Stimulated activated CD4-positive, alpha-beta T cell treated with anti-CD3 and anti-CD28 coated beads, Interleukin-2, amount 100 ng/mL, for 48 hours (primary cell): ENCODE measurements at regions not wholly inside any gene's neighbourhood (a gene's known extent, or its start where the extent isn't known, plus 50 kb on each side); places are given as distances from the start of the nearest gene placed in this dataset.
"Not testable (repeated sequence)": the region's sequence is repeated elsewhere in the genome, so short reads cannot be mapped to it uniquely, and the experiment has no call there.

ENCODE experiments used
- DNase-seq, 2 donors: peaks; one replicate each; pipeline ENCODE4 v3.0.0-alpha.2; 2020

DNA sequence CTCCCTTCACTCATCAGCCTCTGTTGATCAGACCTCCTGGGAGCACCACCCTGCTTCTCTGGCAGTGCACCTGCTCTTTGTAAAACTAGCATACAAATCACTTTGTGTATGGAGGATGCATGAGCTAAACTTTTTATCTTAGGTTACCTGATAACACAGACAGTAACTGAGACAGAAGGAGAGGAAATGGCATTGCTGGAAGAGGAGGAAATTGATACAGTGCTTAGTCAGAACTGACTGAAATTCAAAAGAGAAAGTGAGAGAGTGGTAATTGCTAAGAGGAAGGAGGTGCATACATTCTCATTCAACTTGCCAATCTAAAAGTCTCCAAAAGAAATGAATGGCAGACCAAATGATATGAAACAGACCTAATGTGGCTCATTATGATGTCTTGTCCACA is 1120.7 kb downstream of the GATA3 start:
- DNase-seq, result no peak

DNA sequence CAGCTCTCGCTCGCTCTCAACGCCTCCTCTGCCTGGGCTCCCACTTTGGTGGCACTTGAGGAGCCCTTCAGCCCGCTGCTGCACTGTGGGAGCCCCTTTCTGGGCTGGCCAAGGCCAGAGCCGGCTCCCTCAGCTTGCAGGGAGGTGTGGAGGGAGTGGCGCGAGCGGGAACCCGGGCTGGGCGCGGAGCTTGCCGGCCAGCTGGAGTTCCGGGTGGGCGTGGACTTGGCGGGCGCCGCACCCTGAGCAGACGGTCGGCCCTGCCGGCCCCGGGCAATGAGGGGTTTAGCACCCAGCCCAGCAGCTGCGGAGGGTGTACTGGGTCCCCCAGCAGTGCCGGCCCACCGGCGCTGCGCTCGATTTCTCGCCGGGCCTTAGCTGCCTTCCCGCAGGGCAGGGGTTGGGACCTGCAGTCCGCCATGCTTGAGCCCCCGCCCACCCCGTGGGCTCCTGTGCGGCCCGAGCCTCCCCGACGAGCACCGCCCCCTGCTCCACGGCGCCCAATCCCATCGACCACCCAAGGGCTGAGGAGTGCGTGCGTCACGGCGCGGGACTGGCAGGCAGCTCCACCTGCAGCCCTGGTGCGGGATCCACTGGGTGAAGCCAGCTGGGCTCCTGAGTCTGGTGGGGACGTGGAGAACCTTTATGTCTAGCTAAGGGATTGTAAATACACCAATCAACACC is 1128.9 kb downstream of the GATA3 start:
- not testable (repeated sequence) for DNase-seq

DNA sequence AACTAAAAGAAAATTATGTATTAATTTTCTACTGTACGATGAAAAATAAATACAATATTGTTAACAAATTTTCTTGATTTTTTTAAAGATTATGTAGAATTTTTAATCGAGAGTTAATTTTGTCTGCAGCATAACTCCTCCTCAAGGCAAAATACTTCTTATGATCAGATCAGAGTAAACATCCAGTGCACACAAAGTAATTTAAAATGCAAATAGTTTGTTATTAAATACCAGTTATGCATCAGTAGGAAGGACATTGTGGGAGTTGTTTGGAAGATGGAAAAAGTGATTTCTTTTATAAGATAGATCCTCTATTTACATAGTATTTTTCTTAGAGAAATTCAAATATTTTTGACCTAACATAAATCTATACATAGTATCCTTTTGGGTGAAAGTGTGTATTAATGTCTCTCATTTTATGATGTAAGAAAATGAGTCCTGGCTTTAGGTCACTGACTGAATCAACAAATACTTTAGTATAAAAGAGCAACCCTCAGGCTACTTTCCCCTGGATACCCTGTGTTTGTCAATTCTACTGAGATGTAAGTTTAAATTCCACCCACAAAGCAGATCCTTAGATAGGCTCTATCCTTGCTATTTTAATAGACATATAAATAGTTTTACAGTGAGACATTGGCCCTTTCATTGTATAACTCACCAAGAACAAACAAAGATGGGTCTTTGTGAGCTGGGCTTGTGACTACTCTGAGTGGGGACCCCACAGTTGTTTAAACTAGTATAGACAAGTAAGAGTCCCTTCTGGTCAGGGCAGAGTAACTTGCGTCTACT is 1133.7 kb downstream of the GATA3 start:
- no peak for DNase-seq

DNA sequence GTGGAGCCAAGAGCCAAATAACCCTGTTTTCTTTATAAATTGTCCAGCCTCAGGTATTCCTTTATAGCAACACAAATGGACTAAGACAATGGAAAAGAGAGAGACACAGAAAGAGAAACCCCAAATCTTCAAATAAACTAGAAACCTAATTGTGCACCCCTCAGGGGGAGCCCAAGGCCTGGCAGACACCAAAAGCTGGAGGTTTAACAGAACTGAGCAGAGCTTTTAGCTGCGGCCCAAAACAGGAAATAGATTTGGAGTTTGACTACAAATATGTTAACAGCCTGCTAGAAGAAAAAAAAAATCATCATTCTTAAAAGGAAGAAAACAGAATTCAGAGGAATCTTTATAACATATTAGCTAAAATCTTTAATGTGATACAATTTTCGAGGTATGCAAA is 1135.0 kb downstream of the GATA3 start:
- DNase-seq, result no peak

DNA sequence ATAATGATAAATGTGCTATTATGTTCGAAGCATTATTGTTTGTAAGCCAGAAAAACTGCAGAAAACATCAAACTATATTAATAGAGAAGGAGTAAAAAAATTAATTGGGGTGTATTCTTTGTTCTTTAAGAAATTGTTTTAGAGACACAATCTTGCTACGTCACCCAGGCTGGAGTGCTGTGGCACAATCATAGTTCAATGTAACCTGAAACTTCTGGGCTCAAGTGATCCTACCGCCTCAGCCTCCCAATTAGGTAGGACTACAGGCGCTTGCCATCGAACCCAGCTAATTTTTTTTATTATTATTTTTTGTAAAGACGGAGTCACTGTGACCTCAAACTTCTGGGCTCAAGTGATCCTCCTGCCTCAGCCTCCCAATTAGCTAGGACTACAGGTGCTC is 1138.6 kb downstream of the GATA3 start:
- no peak for DNase-seq

DNA sequence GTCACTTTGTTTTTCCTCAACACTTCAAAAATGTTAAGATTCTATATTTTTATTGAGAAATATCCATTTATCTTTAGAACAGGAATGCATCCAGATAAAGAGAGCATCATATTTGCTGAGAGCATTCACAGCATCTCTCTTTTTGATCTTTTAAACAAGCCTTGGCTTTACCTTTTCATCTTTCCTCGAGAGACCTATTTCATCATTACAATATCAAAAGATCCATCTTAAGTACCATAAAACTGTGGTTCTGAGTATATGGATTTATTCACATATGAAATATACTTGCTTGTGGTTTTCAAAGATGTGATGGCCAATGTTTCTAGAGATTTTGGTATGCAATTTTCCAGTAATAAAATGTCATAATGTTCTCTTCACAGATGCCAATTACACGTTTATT is 1140.9 kb downstream of the GATA3 start:
- no peak for DNase-seq

DNA sequence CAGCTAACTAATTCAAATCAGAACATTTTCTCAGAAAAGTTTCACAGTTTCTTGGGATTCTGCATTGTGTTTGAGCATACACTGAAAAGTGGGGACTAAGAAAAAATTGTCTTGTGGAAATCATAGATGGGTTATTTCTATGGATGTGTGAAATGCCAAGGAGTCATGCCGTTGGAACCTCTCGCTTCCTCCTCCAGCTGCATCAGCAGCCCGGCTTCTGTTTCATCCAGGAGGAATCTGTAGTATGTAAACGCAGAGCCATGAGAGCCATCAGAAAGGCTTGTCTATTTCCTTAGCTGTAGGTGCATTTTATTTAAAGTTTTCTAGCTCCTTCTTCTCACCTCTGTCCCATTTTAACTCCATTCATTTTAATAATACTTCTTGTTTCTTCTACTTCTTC is 1144.1 kb downstream of the GATA3 start:
- no peak for DNase-seq

DNA sequence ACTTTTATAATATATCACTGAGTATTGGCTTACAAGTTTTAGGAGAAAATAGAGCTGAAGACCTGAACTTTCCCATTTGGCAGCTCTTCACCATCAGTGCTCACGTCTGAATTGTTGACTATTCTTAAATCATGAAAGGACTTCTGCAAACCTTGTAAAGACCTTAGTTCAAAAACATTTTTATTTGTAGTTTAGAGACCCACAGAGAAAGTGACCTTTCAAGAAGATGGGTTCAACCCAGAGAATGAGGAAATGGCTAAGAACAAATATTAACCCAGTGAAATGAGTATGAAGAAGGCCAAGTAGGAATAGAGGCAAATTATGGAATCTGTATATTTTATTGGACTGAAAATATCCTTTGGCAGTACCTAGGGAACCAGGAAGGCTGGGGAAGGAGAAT is 1151.1 kb downstream of the GATA3 start:
- no peak for DNase-seq

DNA sequence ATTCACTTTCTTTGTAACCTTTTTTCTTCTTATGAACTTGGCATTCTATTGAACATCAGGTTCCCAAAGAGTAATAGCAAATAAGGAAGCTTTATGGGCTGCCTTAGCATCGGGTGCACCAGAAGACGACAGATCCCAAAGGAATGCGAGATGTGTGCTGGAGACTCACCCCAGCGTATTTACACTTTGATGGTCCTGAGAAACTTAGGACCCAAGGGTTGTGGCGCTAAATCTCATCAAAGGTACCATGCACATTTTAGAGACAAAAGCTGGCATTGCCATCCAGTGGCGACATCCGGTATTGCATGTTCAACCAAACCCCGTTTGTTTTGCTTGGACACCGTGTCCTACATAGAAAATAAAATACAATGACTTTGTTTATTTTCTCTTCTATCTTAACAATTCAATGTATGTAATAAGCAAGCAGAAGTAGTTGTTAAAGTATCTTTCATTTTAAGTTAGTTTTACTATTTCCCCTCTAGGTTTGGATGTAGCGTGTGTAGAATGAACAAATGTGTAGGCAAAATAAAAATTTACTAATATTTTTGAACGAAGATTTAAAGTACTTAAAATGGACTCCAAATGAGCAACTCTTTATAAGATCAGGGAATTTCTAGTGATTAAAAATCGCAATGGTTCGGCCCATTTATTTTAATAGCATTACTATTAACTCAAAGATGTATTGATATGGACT is 1154.8 kb downstream of the GATA3 start:
- peak; percentile 78 to 80 for DNase-seq

DNA sequence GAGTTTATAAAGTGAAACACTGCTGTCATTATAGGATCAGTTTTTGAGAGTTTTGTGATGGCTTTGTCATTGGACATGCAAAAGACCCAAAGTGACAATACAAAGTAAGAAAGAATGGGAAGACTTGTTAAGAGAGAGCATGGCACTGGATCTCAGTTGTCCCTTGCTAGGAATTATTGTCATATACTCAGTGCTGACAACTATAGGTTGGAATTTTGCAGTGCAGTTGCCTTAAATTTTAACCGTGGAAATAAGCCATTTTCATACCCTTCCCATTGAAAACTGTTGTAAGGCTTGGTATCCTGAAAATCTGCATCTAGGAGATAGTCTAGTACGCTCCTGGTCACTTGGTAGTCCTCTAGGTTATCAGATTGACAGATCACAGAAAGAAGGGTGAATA is 1156.7 kb downstream of the GATA3 start:
- no peak for DNase-seq

DNA sequence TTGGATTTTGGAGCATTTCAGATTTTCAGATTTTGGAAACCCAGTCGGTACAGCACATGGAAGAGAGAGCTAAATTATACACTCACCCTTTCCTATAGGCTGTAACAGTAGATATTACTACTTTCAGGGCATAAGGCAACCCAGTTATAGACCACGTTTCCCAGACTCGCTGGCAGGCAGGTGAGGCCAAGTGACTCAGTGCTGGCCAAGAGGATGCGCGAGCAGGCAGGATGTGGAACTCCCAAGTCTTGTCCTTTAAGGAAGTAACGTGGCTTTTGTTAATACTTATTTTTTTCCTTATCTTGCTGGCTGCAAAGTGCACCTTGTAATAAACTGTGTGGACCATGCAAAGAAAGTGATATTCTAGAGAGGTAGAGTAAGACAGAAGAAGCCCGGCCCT is 1160.1 kb downstream of the GATA3 start:
- DNase-seq, result no peak

DNA sequence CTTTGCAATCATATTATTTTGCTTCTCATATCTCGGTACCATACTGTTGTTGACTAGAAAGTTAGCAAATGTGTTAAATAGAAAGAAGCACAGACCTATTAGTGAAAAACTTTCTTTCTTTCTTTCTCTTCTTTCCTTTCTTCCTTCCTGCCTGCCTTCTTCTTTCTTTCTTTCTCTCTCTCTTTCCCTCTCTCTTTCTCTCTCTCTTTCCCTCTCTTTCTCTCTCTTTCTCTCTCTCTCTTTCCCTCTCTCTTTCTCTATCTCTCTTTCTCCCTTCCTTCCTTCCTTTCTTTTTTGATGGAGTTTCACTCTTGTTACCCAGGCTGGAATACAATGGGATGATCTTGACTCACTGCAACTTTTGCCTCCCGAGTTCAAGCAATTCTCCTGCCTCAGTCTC is 1160.6 kb downstream of the GATA3 start:
- no peak for DNase-seq

DNA sequence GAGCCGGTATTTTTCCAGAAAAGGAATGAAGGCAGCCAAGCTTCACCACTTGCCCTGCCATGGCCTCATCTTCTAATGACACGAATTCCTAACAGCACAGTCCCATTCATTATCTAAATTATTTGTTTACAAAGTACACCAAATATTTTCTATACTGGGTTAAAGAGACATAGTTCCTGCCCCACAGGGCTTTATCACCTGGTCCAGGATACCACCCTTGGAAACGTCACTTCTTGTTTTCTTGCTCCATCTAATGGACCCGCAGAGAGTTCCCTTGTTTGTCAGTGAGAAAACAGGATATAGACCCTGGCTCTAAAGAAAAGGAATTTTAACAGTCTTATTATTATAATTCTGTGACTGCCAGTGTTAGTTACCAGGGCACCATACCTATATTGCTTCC is 1165.4 kb downstream of the GATA3 start:
- no peak for DNase-seq

DNA sequence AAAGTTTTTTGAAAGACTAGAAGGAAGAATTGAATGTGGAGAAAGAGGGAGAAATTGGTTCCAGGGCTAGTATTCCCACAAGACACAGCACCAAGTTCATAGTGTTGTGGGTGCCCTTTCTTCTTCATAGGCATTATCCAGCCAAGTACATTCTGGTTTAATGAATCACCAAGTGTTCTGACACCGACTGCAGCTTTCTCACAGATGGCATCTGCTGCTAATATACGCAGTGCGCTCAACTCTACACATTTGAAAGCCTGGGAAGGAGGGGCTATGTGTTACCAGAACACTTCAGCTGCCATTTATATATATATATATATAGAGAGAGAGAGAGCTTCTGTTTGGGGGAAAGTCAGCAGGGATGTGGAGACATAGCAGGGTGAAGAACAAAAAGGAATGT is 1168.4 kb downstream of the GATA3 start:
- no peak for DNase-seq

DNA sequence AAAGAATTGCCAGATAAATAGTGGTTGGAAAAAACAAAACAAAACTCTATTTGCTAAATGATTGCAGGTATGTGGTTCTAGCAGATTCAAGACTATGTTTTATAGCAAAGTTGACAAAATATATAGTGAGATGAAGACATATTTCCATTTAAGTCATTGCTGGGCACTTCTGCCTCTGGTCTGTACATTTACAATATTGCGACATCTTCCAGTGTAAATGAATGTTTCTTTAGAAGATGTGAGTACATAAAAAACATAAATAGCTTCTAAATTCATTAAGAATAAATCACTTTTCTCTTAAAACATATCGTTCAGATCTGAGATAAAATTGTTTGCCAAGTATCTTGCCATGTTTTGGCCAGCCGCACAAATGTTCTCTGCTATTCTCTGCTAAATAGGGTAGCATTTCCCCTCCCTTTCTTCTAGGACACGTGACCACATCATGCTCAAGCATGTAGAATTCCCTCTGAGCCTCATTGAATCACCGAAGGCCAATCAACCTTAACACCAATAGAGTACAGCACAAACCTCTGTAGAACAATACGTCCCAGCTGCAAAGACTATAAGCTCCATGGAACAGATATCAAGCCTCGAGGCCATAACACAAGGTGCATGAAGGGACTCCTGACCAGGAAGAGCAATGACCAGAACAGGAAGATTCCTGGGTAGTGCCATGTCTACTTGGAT is 1173.3 kb downstream of the GATA3 start:
- DNase-seq, result no peak

DNA sequence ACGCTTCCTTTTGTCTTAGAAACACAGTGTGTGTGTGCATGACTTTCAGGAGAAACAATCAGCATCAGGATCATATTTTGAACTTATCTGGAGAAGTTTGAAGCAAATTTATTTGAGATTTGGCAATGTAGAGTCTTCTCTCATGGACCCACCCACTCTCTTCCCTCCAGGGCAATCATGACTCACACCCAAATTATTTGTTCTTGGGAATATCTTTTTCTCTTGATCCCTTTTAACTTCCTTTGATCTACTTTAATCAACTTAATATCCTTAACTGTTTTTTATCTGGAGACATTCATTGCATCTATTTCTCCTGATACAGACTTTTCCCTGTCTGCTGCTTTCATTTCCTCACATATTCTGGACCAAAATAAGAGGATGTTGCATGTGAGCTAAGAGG is 1174.3 kb downstream of the GATA3 start:
- DNase-seq, result no peak

DNA sequence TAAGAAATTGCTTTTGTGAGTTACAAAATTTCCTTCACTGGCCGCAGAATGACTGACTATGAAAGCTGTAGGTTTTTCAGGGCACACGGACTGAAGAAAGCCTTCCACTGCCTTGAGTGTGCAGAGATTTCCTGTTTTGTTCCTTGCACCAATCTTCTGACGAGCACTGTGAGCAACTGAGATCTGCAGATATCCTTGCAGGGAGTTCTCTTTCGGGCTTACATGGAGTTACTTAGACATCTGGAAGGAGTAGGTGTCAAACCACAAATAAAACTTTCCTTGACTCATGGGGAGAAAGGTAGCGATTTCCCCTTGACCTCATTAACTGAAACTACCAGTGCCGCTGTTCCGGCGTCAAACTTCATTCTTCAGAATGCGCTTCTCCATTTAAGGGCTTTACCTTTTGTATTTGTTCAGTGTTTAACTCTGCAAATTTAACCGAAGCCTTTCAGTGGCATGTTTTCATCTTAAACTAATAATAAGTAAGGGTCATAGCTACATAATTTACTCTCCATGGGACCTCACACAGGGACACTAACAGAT is 1175.3 kb downstream of the GATA3 start:
- peak in 1 of 2 donors; percentile 6 for DNase-seq

DNA sequence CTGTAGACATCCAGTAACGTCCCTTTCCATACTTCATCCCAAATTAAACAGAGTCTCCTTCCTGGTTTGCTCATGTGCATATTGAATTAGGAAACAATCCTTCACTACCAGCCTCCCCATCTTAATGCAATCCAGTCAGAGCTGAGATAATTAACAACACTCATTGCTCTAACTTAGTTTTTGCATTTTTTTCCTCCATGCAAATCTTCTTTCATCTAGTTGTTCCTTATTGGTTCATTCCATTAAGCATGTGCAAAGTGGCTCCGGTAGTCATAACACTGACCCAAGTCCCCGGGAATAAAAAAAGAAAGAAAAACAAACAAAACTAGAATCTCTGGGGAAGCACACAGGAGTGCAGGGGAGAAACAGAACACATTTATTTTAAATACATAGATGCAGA is 1176.1 kb downstream of the GATA3 start:
- no peak for DNase-seq

DNA sequence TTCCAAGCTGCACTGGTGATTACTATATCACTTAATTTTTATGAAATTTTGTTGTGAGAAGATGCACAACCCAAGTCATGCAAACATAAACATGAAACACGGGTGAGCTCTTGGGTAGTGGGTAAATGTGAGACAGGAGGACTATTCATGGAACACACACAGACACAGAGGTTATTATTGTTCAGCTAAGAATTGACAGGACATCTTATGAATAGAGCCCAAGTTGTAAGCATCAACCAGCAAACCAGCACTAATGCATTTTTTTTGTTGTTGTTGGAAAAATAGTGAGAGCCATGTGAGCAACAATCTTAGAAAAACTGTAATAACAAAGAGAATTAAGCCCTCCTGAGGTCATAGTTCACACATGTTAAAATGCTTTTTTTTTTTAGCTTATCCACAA is 1179.7 kb downstream of the GATA3 start:
- no peak for DNase-seq

DNA sequence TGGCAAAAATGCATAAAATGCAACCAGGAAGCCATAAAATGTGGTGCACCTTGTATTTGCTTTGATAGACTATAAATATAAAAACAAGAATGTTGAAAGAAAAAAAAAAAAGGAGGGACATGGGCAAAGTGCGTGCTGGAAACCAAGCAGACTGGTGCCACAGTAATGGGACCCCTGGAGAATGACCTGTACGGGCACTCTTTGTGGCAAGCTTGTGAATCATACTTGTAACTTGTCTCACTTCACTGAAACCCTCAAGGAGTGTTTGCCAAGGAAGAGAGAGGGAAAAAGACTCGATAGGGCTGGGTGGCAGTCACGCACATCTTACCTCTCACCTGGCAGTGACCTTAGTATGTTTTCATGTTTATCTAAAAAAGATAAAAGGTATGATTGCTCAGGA is 1183.6 kb downstream of the GATA3 start:
- no peak for DNase-seq

DNA sequence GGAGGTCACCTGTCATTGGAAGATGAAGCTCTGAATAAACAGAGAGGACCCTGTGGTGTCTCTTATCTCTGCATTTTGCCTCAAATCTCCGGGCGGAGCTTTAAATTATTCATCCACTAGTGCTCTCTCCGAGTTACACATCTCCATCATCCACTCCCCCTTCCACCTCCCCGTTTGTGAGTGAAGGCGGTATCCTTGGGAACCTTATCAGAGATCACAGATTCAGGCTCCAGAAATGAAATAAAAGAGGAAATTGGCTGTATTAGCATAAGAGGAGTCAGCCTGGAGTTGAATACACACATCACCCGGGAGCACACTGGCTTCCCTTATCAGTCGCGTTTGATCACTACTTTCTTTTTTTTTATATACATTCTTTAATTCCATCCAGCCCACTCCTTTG is 1184.8 kb downstream of the GATA3 start:
- DNase-seq, result no peak

DNA sequence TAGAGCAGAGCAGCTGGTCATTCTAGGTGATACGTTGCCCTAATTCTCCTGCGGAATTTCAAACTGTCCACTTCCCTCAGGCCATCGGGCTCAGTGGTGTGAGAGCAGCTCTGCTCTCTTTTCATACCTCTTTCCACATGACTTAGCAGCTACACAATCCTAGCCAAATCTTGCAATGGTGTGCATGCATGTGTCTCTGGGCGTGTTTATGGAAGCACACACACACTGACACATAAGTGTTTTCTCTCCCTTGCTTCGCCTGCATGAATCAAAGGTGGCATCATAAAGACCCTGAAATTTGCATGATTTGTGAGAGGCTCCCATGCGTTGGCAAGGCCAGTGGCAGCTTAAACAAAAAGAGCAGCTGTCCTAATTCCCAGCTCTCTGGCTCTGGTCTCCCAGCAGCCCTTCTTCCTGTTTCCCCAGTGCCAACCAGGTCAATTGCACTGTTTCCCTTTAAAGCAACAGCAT is 1189.5 kb downstream of the GATA3 start:
- DNase-seq, result no peak

DNA sequence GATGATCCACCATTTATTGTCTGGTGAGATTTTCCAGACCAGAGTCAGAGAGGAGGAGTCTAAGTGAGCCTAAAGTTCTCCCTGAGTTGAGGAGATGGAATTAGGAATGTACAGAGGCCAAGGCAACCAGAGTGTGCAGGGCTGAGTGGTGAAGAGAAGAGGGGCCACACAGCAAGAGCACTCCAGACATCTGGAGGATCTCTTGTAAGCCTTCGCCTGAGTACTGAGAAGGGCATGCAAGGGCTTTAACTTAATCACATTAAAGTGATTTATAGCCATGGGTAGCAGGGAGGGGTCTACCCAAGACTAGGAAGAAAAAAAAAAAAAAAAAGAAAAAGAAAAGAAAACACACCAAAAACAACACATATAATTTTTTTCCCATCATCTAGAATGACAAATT is 1190.4 kb downstream of the GATA3 start:
- no peak for DNase-seq
